ENCODE measurements at regions not wholly inside any gene's neighbourhood (a gene's known extent, or its start where the extent isn't known, plus 50 kb on each side); places are given as distances from the start of the nearest gene placed in this dataset.

DNA sequence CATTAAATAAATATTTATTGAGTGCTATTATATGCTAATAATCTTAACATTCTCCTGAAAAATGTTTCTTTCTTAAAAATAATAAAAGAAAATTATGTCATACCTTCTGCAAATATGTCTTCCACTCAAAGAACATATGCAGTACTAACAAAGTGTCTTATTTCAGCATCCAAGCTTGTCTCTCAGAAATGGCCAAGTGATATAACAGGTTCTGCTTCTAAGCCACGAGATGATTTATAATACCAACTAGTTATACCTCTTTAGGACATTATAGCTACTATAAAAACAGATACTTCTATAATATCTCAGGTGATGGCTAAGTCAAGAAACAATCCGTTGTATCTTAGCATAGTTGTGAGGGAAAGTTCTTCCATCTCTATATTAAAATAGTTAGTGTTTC lies 128.1 kb upstream of the ARID2 start:
- TF ChIP-seq, protein P1, sequence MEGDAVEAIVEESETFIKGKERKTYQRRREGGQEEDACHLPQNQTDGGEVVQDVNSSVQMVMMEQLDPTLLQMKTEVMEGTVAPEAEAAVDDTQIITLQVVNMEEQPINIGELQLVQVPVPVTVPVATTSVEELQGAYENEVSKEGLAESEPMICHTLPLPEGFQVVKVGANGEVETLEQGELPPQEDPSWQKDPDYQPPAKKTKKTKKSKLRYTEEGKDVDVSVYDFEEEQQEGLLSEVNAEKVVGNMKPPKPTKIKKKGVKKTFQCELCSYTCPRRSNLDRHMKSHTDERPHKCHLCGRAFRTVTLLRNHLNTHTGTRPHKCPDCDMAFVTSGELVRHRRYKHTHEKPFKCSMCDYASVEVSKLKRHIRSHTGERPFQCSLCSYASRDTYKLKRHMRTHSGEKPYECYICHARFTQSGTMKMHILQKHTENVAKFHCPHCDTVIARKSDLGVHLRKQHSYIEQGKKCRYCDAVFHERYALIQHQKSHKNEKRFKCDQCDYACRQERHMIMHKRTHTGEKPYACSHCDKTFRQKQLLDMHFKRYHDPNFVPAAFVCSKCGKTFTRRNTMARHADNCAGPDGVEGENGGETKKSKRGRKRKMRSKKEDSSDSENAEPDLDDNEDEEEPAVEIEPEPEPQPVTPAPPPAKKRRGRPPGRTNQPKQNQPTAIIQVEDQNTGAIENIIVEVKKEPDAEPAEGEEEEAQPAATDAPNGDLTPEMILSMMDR (IDR thresholded peaks at IDR 0.05; ENCODE audit: low read depth, low read length), result no peak
- no peak for TF ChIP-seq EZH2phosphoT487 (IDR thresholded peaks at IDR 0.05; ENCODE audit: low read depth)
